ENCODE measurements at regions not wholly inside any gene's neighbourhood (a gene's known extent, or its start where the extent isn't known, plus 50 kb on each side); places are given as distances from the start of the nearest gene placed in this dataset.

DNA sequence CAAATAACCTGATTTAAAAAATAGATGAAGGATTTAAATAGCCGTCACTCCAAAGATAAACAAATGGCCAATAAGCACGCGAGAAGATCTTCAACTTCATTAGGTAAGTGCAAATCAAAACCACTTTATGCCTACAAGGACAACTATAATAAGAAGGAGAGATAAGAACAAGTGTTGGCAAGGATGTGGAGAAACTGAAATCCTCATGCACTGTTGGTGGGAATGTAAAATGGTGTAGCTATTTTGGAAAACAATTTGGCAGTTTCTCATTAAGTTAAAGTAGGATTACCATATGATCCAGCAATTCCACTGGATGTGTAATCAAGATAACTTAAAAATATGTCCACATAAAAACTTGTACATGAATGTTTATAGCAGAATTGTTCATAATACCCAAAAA lies 64.1 kb downstream of the CXCL12 start:
- TF ChIP-seq CTCF (IDR thresholded peaks at IDR 0.05) (no peak), POLR2A (IDR thresholded peaks at IDR 0.05; ENCODE audit: low read depth) (no peak), POLR2AphosphoS5 (IDR thresholded peaks at IDR 0.05) (no peak), EP300 (IDR thresholded peaks at IDR 0.05) (no peak)
